ENCODE measurements at regions not wholly inside any gene's neighbourhood (a gene's known extent, or its start where the extent isn't known, plus 50 kb on each side); places are given as distances from the start of the nearest gene placed in this dataset.

- ChIA-PET CTCF (no interaction called here), POLR2A (ENCODE audit: low non-redundant PET) (no interaction called here)
- no peak overlapping the region for H3K27ac ChIP-seq
- DNase-seq (ENCODE audit: low spot score): no peak
- TF ChIP-seq CTCF (conservative IDR thresholded peaks at IDR 0.05; ENCODE audit: low read depth): no peak
These were observed 1211.1 kb upstream of the CDH18 start for GRCh38 chr5:21199087-21199486.

- TF ChIP-seq CTCF (conservative IDR thresholded peaks at IDR 0.05; ENCODE audit: low read depth): no peak
- H3K27ac ChIP-seq: no peak overlapping the region
- CTCF ChIA-PET: no interaction called here
- DNase-seq (ENCODE audit: low spot score): no peak
- POLR2A ChIA-PET (ENCODE audit: low non-redundant PET): no interaction called here
These were observed 1207.1 kb upstream of the CDH18 start for GRCh38 chr5:21195145-21195544.

- ChIA-PET CTCF (no interaction called here), POLR2A (ENCODE audit: low non-redundant PET) (no interaction called here)
- TF ChIP-seq CTCF (conservative IDR thresholded peaks at IDR 0.05; ENCODE audit: low read depth): no peak
- DNase-seq (ENCODE audit: low spot score): no peak
- no peak overlapping the region for H3K27ac ChIP-seq
These were observed 1197.5 kb upstream of the CDH18 start for GRCh38 chr5:21185536-21185935.

GRCh38 chr5:21184581-21184980 lies 1196.6 kb upstream of the CDH18 start:
- no peak overlapping the region for H3K27ac ChIP-seq
- no peak for DNase-seq (ENCODE audit: low spot score)
- POLR2A ChIA-PET (ENCODE audit: low non-redundant PET): no interaction called here
- CTCF ChIA-PET: interaction anchor here (0.6 kb wide), 1 partner anchor 212 kb away, joined by 3 read pairs; no protein-coding TSS in a partner anchor
- TF ChIP-seq CTCF (conservative IDR thresholded peaks at IDR 0.05; ENCODE audit: low read depth): no peak

GRCh38 chr5:21181609-21182125 lies 1193.7 kb upstream of the CDH18 start:
- no peak for DNase-seq (ENCODE audit: low spot score)
- ChIA-PET CTCF (no interaction called here), POLR2A (ENCODE audit: low non-redundant PET) (no interaction called here)
- TF ChIP-seq CTCF (conservative IDR thresholded peaks at IDR 0.05; ENCODE audit: low read depth): no peak
- no peak overlapping the region for H3K27ac ChIP-seq

GRCh38 chr5:21173526-21173925 lies 1185.5 kb upstream of the CDH18 start:
- ChIA-PET POLR2A (ENCODE audit: low non-redundant PET) (no interaction called here), CTCF (no interaction called here)
- DNase-seq (ENCODE audit: low spot score): no peak
- no peak for TF ChIP-seq CTCF (conservative IDR thresholded peaks at IDR 0.05; ENCODE audit: low read depth)
- no peak overlapping the region for H3K27ac ChIP-seq

GRCh38 chr5:21173036-21173435 lies 1185.0 kb upstream of the CDH18 start:
- no peak for DNase-seq (ENCODE audit: low spot score)
- TF ChIP-seq CTCF (conservative IDR thresholded peaks at IDR 0.05; ENCODE audit: low read depth): no peak
- no peak overlapping the region for H3K27ac ChIP-seq
- ChIA-PET CTCF (no interaction called here), POLR2A (ENCODE audit: low non-redundant PET) (no interaction called here)
